PC-9 (cell line): ENCODE measurements at regions not wholly inside any gene's neighbourhood (a gene's known extent, or its start where the extent isn't known, plus 50 kb on each side); places are given as distances from the start of the nearest gene placed in this dataset.

Experiments
- BruUV-seq: library from RNA; stranded (reverse); fragments of 400-500 nt; replicated peaks from 2 replicates; lab custom pipeline; 2021; lab: Mats Ljungman, UMichigan
- CTCF ChIA-PET: fragments of 300-600 bp; sonication (Branson Sonifier 250); formaldehyde crosslinking; loops from one replicate; lab custom pipeline; 2022; ENCODE audit warnings: antibody characterized with exemption; lab: Charles Lee
- POLR2A ChIA-PET: fragments of 300-600 bp; sonication (Branson Sonifier 250); formaldehyde crosslinking; loops from one replicate; lab custom pipeline; 2022; ENCODE audit warnings: antibody characterized with exemption; ENCODE audit not compliant: unreplicated experiment; lab: Charles Lee
- DNase-seq, 2 experiments: peaks; one replicate each; pipeline versions ENCODE4 v3.0.0 to v3.0.0-alpha.2; 2015 to 2022; ENCODE audit warnings: mixed read lengths in 1 of 2
- H2AFZ ChIP-seq: fragments of 200-600 bp; sonication (generic); 2 replicates; pipeline ENCODE4 v1.8.1; 2017; ENCODE audit warnings: antibody characterized with exemption
- H3F3A ChIP-seq: fragments of 200-600 bp; sonication (generic); 2 replicates; pipeline ENCODE4 v1.8.1; 2017; ENCODE audit warnings: antibody characterized with exemption, mild to moderate bottlenecking, low read depth; ENCODE audit not compliant: insufficient read depth
- H3K27ac ChIP-seq: fragments of 200-600 bp; sonication (generic); 2 replicates; pipeline ENCODE4 v1.6.1; 2016; ENCODE audit warnings: mixed run types
- H3K27me3 ChIP-seq: fragments of 200-600 bp; sonication (generic); 2 replicates; pipeline ENCODE4 v1.6.1; 2016; ENCODE audit warnings: low read depth, mixed run types; ENCODE audit not compliant: insufficient read depth
- H3K36me3 ChIP-seq: fragments of 200-600 bp; sonication (generic); 2 replicates; pipeline ENCODE4 v1.6.1; 2016; ENCODE audit warnings: low read depth, mixed run types
- H3K4me1 ChIP-seq: fragments of 200-600 bp; sonication (generic); replicated peaks from 2 replicates; pipeline ENCODE4 v1.6.1; 2016; ENCODE audit warnings: mixed run types; ENCODE audit not compliant: insufficient read depth
- H3K4me2 ChIP-seq: fragments of 200-600 bp; sonication (generic); 2 replicates; pipeline ENCODE4 v1.6.1; 2017; ENCODE audit warnings: mixed run types
- H3K4me3 ChIP-seq: fragments of 200-600 bp; sonication (generic); 2 replicates; pipeline ENCODE4 v1.6.1; 2016; ENCODE audit warnings: mixed run types
- H3K79me2 ChIP-seq: fragments of 200-600 bp; sonication (generic); 2 replicates; pipeline ENCODE4 v1.6.1; 2017; ENCODE audit warnings: low read depth, mixed run types
- H3K9me2 ChIP-seq: fragments of 200-600 bp; sonication (generic); 2 replicates; pipeline ENCODE4 v1.8.1; 2017; ENCODE audit warnings: mild to moderate bottlenecking; ENCODE audit not compliant: insufficient read depth
- H3K9me3 ChIP-seq: fragments of 200-600 bp; sonication (generic); 2 replicates; pipeline ENCODE4 v1.8.1; 2016; ENCODE audit warnings: low read depth; ENCODE audit not compliant: insufficient read depth
- H4K20me1 ChIP-seq: fragments of 200-600 bp; sonication (generic); 2 replicates; pipeline ENCODE4 v1.8.1; 2017; ENCODE audit not compliant: insufficient read depth
- EZH2 ChIP-seq: fragments of 200-600 bp; sonication (generic); IDR thresholded peaks from 2 replicates; pipeline ENCODE4 v1.8.0; 2017; ENCODE audit warnings: antibody characterized with exemption, low read depth
- intact Hi-C: fragments of 100-400 bp; cut with micrococcal nuclease; formaldehyde crosslinking; loops from one replicate; pipeline ENCODE4 v1.10.0; 2022; ENCODE audit not compliant: unreplicated experiment
- TF ChIP-seq, protein P1 (sequence below): fragments of 200-600 bp; sonication (generic); conservative IDR thresholded peaks from 2 replicates; pipeline ENCODE4 v1.6.1; 2017; ENCODE audit warnings: mixed run types, antibody characterized with exemption, mild to moderate bottlenecking, moderate library complexity

DNA sequence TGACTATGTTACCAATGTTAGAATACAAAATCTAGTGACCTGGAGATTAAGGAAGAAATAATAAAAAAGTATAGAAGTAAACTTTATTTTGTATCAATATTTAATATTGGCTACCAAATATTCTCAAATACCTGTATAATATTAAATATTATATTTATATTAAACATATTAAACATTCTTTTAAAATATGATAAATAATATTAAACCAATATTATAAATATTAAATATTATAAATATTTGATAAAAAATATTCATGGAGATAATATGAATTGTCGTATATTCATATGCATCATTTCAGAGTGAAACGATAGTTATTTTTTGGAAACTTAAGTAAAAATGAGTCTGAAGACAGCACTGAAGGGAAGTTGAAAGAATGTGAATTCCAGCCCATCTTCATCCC is 571.2 kb upstream of the KLF12 start:
- Histone ChIP-seq H3K27me3 (no peaks in the 10 kb centered on the region), H3K9me2 (no peaks in the 10 kb centered on the region), H2AFZ (no peak overlapping the region), H3K9me3 (no peaks in the 10 kb centered on the region), H4K20me1 (no peaks in the 10 kb centered on the region), H3K4me2 (no peak overlapping the region), H3K4me3 (no peak overlapping the region), H3K36me3 (no peaks in the 10 kb centered on the region), H3K79me2 (no peaks in the 10 kb centered on the region), H3K27ac (no peak overlapping the region), H3K4me1 (no peaks in the 10 kb centered on the region), H3F3A (no peaks in the 10 kb centered on the region)
- no TSS peak for BruUV-seq
- no peak for DNase-seq
- intact Hi-C loops = no loop called here
- CTCF ChIA-PET = no interaction called here
- TF ChIP-seq, protein P1, sequence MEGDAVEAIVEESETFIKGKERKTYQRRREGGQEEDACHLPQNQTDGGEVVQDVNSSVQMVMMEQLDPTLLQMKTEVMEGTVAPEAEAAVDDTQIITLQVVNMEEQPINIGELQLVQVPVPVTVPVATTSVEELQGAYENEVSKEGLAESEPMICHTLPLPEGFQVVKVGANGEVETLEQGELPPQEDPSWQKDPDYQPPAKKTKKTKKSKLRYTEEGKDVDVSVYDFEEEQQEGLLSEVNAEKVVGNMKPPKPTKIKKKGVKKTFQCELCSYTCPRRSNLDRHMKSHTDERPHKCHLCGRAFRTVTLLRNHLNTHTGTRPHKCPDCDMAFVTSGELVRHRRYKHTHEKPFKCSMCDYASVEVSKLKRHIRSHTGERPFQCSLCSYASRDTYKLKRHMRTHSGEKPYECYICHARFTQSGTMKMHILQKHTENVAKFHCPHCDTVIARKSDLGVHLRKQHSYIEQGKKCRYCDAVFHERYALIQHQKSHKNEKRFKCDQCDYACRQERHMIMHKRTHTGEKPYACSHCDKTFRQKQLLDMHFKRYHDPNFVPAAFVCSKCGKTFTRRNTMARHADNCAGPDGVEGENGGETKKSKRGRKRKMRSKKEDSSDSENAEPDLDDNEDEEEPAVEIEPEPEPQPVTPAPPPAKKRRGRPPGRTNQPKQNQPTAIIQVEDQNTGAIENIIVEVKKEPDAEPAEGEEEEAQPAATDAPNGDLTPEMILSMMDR = no peak
- TF ChIP-seq EZH2 = no peak
- POLR2A ChIA-PET = no interaction called here

DNA sequence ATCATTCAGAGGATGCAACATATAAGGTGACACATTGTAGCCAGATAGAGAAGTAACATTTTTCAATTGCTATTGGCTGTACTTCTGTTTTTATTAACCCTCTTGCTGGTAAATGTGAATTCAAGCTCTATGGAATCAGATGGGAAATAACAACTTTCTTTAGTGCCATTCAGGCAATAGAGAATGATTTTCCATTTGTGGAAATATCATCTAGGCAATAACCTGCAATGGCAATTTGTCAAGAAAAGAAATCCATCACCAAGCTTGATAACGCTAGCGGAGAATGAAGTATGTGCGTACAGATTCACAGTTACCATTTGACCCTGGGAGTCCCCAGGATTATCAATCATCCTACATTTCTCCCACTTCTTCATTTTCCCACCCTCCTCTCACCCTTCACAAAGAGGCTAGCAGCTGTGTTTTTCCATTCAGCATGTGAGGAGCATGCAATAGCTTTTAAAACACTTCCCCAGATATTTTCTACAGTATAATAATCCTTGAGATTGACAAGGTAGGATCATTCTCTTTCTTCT is 569.7 kb upstream of the KLF12 start:
- H3K9me2 ChIP-seq = no peaks in the 10 kb centered on the region
- no peaks in the 10 kb centered on the region for H3F3A ChIP-seq
- H3K36me3 ChIP-seq = no peaks in the 10 kb centered on the region
- intact Hi-C loops = no loop called here
- no peak overlapping the region for H2AFZ ChIP-seq
- DNase-seq = no peak
- H3K27me3 ChIP-seq = no peaks in the 10 kb centered on the region
- H3K9me3 ChIP-seq = no peaks in the 10 kb centered on the region
- ChIA-PET POLR2A (no interaction called here), CTCF (no interaction called here)
- no peak overlapping the region for H3K4me2 ChIP-seq
- no peaks in the 10 kb centered on the region for H3K79me2 ChIP-seq
- H3K4me3 ChIP-seq = no peak overlapping the region
- no peaks in the 10 kb centered on the region for H3K4me1 ChIP-seq
- no peak for TF ChIP-seq EZH2
- TF ChIP-seq, protein P1 = no peak
- no TSS peak for BruUV-seq
- H4K20me1 ChIP-seq = no peaks in the 10 kb centered on the region
- H3K27ac ChIP-seq = no peak overlapping the region

DNA sequence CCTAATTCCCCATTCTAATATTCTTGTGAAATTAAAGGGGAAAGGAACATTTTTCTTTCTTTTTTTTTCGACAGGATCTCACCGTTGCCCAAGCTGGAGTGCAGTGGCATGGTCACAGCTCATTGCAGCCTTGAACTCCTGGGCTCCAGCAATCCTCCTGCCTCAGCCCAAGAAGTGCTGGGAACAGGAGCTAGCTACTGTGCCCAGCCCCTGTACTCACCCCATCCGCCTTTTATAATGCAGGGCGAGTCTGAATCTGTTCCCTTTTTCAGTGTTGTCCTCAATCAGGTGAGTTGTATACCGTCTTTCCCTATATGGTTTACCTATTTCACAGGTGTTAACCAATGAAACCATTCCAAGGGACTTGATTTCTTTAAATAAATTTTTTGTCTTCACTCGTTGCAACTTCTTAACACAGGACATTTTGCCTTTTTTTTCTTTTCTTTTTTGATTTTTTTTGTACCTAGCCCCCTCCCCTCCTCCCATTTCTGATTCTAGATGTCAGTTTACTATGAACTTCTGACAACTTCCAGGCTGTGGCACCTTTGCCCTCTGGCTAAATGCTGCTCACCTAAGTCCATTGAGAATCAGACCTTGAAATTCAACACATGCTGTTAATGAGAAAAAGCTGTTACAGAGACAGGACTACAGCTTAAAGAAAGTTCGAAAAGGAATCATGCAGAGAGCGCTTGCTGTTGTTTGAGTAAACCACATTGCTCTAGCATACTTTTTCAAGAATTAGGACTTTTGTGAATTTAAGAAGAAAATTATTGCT is 562.1 kb upstream of the KLF12 start:
- Histone ChIP-seq H3K36me3 (no peaks in the 10 kb centered on the region), H3K4me3 (no peak overlapping the region), H3K79me2 (no peaks in the 10 kb centered on the region), H3K9me3 (no peaks in the 10 kb centered on the region), H4K20me1 (no peaks in the 10 kb centered on the region), H3K27me3 (no peaks in the 10 kb centered on the region), H3F3A (no peaks in the 10 kb centered on the region), H3K4me1 (no peaks in the 10 kb centered on the region), H3K9me2 (no peaks in the 10 kb centered on the region), H3K4me2 (no peak overlapping the region), H2AFZ (no peak overlapping the region), H3K27ac (no peak overlapping the region)
- BruUV-seq = no TSS peak
- POLR2A ChIA-PET = no interaction called here
- CTCF ChIA-PET = no interaction called here
- intact Hi-C loops = no loop called here
- TF ChIP-seq, protein P1 = no peak
- TF ChIP-seq EZH2 = no peak
- no peak for DNase-seq
